ENCODE measurements at regions not wholly inside any gene's neighbourhood (a gene's known extent, or its start where the extent isn't known, plus 50 kb on each side); places are given as distances from the start of the nearest gene placed in this dataset.
A peak's percentile ranks its signal among the peaks of the same experiment; 100 is the strongest.

- no peak overlapping the region for H4K8ac ChIP-seq (ENCODE audit: low read depth in 2 of 2, low read length in 2 of 2)
- DNase-seq (no peak), ATAC-seq (ENCODE audit: low read depth) (no peak)
- no peak for TF ChIP-seq FOS (IDR thresholded peaks at IDR 0.05; ENCODE audit: low read depth, low read length)
- peak; percentile 14; the same call in 1 of the 2 replicates for TF ChIP-seq RAD21 (IDR thresholded peaks at IDR 0.05; ENCODE audit: low read length)
- H4K91ac ChIP-seq (ENCODE audit: insufficient read depth, low read depth, low read length): no peak overlapping the region
- no peak overlapping the region for H2BK120ac ChIP-seq (ENCODE audit: low read depth, low read length)
- H3K9me1 ChIP-seq (ENCODE audit: insufficient read depth, low read length): no peaks in the 10 kb centered on the region
- ChIA-PET CTCF (no interaction called here), POLR2A (ENCODE audit: unreplicated experiment) (no interaction called here)
- H4K20me1 ChIP-seq (ENCODE audit: insufficient read depth, low read length): no peaks in the 10 kb centered on the region
- in situ Hi-C loops (cut with MboI; ENCODE audit: low sequenced_read_pairs) (no loop called here), intact Hi-C loops (cut with micrococcal nuclease) (no loop called here), dilution Hi-C loops (cut with HindIII; ENCODE audit: low sequenced_read_pairs, unreplicated experiment) (no loop called here)
- H3K4ac ChIP-seq (ENCODE audit: low read depth, low read length): no peak overlapping the region
- H2AK9ac ChIP-seq (replicated peaks; ENCODE audit: low read depth, low read length, poor library complexity): no peak overlapping the region
- no peak overlapping the region for H3K23ac ChIP-seq (ENCODE audit: low read depth, low read length)
- H2BK20ac ChIP-seq (ENCODE audit: low read depth, low read length): no peak overlapping the region
- no peak overlapping the region for H3K56ac ChIP-seq (ENCODE audit: extremely low read depth, insufficient read depth, low read length)
- H3K36me3 ChIP-seq (ENCODE audit: control insufficient read depth, insufficient read depth, low read length): no peaks in the 10 kb centered on the region
- no peak overlapping the region for H4K5ac ChIP-seq (ENCODE audit: low read depth, low read length)
- H2AFZ ChIP-seq (replicated peaks; ENCODE audit: low read length, poor library complexity): no peak overlapping the region
- WGBS, 2 experiments (ENCODE audit: extremely low coverage in 2 of 2, insufficient read length in 1 of 2): no CpG with 5 or more reads among the region's 1 CpG
- no peak overlapping the region for H3K18ac ChIP-seq (ENCODE audit: low read depth, low read length)
- no peaks in the 10 kb centered on the region for H3K27me3 ChIP-seq (ENCODE audit: control insufficient read depth, insufficient read depth, low read length)
- no peaks in the 10 kb centered on the region for H3K4me1 ChIP-seq (ENCODE audit: control insufficient read depth, insufficient read depth, low read length)
- no peak overlapping the region for H3K4me2 ChIP-seq (ENCODE audit: low read depth, low read length)
- no peak overlapping the region for H2BK5ac ChIP-seq (ENCODE audit: low read depth, low read length, poor library complexity, severe bottlenecking)
- H3K9me3 ChIP-seq (ENCODE audit: control insufficient read depth, insufficient read depth, low read length): 0 out of 2 replicates have a peak, but pooled peaks cover 2% of the 10 kb centered on the region
- no peaks in the 10 kb centered on the region for H3K79me1 ChIP-seq (ENCODE audit: low read depth in 1 of 2, low read length in 2 of 2)
- no TSS peak for BruUV-seq (replicated peaks)
- H3K9ac ChIP-seq (ENCODE audit: low read depth, low read length): no peak overlapping the region
- H2AK5ac ChIP-seq (ENCODE audit: low read depth, low read length): no peak overlapping the region
- H3K27ac ChIP-seq (ENCODE audit: insufficient read depth, low read length): no peak overlapping the region
- no peak overlapping the region for H3K14ac ChIP-seq (replicated peaks; ENCODE audit: low read depth, low read length)
- no peak overlapping the region for H3K4me3 ChIP-seq (ENCODE audit: insufficient read depth, low read depth, low read length)
- H2BK15ac ChIP-seq (ENCODE audit: low read depth, low read length): no peak overlapping the region
Observed at GRCh38 chr11:97454988-97455387, 1065.2 kb downstream of the JRKL start.

Measured in IMR-90 (cell line).